NCI-H510A (cell line): ENCODE measurements at regions not wholly inside any gene's neighbourhood (a gene's known extent, or its start where the extent isn't known, plus 50 kb on each side); places are given as distances from the start of the nearest gene placed in this dataset.
"Not testable (repeated sequence)": the region's sequence is repeated elsewhere in the genome, so short reads cannot be mapped to it uniquely, and the experiment has no call there.

Experiments
- DNase-seq: peaks from one replicate; lab custom pipeline; 2025; lab: John Stamatoyannopoulos, UW

DNA sequence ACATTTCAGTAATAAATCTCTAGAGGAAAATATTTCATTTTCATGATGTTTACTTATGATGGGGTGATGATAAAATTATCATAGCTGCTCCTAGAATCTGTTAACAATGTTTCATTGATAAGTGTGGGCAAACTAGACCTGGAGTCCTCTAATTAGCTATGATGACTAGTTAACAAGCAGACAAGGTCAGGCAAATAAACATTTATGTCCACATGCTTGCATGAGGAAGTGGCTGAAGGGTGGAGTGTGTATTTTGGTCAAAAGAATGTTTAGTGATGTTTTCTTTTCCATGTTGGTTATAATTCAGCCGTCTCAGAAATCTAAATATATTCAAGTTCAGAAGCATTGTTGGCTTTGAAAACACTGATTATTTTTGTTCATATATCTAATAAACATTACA, 99.9 kb upstream of the FN1 start:
- DNase-seq: no peak

DNA sequence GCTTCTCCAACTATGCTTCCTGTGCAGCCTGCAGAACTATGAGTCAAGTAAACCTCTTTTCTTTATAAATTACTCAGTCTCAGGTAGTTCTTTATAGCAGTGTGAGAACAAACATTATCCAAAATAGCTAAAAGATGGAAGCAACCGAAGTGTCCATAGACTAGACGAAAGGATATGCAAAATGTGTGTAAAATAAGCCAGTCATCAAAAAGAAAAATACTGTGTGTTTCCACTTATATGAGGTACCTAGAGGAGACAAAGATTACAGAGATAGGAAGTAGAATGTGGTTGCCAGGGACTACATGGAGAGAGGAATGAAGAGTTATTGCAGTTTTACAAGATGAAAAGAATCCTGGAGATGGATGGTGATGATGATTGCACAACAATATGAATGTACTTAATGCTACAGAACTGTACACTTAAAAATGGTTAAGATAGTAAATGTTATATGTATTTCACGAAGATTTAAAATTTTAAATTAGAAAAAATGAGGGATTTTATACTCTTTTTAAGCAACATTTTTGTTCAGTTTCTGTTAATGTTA, 99.3 kb upstream of the FN1 start:
- DNase-seq: no peak

DNA sequence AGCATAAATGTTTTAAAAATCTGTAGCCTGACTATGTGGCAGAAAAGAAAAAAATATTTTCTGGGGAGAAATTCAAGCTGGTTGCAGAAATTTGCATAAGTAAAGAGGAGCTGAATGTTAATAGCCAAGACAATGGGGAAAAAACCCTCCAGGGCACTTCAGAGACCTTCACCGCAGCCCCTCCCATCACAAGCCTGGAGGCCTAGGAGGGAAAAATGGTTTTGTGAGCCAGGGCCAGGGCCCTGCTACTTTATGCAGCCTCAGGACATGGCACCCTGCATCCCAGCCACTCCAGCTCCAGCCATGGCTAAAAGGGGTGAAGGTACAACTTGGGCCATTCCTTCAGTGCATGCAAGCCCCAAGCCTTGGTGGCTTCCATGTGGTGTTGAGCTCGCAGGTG, 97.8 kb upstream of the FN1 start:
- DNase-seq: not testable (repeated sequence)

DNA sequence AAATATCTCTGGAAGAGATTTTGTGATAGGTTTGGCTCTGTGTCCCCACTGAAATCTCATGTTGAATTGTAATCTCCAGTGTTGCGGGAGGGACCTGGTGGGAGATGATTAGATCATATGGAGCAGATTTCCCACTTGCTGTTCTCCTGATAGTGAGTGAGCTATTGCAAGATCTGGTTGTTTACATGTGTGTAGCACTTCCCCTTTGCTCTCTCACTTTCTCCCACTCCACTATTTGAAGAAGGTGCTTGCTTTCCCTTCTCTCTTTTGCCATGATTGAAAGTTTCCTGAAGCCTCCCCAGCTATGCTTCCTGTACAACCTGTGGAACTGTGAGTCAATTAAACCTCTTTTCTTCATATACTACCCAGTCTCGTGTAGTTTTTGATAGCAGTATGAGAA, 97.0 kb upstream of the FN1 start:
- DNase-seq: no peak

DNA sequence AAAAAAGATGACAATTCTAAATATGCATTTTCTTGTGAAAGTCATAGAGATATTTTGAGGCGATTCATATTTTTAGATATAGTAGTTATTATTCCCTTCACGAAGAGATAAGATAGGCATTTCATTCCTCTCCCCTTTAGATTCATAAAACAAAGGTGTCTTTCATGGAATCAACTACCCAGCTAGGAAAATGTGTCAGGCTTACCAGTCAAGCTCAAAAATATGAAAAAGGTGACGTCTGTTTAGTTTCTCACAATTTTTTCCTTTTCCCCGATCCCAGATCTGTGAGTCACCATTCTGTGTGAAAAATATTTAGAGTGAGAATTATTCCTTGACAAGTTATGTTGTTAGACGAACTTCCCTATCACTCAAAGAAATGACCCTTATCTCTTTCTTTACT, 95.4 kb upstream of the FN1 start:
- DNase-seq: no peak

DNA sequence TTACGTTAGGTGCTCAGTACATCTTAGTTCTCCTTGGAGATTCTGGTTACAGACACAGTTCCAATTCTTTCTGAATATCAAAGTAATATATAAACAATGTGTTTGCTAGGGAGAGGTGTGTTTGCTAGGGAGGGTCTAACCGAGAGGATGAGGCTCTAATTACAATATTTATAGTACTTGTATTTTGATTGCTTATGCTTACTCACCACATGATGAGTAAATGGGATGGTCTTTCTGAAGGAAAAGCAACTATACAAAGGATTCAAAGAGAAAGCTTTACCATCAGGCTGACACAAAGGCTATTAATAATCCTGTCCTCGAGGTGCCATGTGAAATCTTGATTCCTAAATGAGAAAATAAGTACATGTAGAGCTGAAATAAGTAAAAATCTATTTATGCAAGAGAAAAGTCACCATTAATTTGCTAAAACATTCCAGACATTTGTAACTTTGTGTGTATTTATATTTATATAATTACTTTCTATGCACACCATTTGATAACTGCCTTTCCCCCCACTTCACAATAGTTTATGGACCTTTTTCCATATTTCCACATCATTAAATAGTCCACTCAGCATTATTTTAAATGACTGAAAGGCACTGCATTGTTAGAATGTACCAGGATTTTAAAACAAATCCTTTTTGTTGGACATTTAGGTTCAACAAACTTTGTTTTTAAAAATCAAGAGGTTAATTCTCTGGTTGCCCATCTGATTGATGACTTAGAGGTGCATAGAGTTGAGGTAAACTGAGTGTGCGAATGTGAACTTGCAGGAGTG, 94.5 kb upstream of the FN1 start:
- DNase-seq: no peak

DNA sequence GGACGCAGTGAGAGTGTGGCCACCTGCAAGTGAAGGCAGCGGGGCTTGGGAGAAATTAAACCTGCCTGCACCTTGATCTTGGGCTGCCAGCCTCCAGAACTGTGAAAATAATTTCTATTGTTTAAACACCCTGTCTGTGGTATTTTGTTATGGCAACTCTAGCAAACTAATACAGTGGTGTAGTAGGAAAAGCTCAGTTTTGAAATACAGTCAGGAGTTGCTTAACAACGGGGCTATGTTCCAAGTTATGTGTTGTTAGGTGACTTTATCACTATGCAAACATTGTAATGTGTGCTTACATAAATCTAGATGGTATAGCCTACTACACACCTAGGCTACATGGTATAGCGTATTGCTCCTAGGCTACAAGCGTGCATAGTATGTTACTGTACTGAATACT, 93.4 kb upstream of the FN1 start:
- no peak for DNase-seq

DNA sequence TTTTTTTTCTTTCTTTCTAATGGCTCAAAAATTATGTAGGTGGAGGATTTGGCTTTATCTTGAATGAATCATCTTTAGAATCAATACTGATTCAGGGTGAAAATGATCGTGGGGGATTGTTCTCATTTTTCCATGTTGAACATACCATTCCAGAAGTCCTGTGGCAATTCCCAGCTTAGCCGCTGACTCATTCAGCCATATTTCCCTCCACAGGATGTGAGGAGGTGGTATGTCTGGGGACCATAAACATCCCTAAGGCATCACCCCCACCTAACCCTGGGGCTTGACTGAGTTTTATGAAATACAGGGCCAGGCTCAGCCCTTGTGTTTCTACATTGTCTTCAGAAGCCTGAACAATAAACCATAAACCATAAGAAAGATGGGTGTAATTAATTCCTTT, 92.7 kb upstream of the FN1 start:
- DNase-seq: no peak

DNA sequence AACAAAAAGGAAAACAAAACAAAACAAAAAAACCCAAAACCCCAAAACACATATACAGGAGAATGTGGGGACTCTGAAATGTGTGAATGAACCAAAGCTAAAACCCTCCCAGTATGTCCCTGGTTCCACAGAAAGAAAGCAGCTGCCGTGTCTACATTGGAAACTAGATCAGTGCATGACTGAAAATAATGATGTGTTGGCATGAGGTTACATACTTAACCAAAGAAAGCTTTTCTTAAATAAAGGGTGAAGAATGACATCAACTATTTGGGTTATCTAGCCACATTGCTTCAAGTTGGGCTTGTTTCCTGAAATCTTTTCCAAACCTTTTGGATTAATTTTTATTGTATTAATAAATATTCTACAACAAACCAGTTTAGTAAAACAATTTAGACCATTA, 91.9 kb upstream of the FN1 start:
- no peak for DNase-seq

DNA sequence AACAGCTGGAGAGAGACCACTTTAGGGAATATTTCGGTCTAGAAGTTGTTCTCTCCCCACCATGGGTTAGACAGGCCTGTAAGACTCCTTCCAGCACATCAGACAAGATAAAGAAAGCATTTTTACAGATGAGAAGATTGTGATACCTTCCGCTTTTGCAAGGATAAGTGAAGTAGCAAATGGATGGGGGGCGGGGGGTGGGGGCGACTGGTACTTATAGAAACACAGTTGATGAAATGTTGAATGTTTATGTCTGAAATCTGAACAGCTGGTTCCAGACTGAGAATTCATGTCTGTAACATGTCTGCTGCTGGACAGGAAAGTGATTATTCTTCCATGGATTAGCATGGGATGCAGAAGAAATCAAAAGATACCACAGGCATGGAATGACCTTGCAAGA, 90.5 kb upstream of the FN1 start:
- no peak for DNase-seq

DNA sequence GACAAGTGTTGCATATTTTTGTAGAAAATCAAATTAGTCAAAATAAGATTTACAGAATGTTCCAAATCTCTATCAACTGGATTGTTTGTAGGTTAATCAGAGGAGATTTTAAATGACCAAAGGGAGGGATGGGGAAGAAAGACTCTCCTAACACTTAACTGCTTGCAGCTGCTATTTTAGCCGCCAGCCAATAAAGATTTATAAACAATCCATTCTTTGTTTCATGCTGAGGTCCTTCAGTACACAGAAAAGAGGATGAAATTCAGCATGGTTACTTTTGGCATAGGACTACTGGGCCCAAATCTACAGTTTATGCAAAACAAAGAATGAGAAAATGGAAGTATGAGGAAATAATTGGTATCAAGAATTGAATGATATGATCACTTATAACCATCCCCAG, 86.4 kb upstream of the FN1 start:
- no peak for DNase-seq

DNA sequence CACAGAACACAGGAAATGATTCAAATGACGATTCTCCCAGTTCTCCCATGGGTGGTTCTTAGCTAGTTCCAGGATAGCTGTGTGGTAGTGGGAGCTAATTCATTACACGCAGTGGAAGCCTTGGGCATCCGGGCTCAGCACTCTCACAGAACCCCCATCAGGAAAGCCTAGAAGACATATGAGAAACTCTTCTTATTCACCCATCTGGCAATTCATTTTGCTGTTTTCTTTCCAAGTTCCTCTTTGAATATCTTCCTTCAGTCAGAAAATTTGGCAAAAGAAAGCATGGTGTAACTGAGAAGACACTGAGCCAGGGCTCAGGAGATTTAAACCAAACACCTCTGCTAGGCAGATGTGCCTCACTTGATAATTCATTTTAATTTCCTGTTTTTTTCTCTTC, 85.2 kb upstream of the FN1 start:
- DNase-seq: no peak

DNA sequence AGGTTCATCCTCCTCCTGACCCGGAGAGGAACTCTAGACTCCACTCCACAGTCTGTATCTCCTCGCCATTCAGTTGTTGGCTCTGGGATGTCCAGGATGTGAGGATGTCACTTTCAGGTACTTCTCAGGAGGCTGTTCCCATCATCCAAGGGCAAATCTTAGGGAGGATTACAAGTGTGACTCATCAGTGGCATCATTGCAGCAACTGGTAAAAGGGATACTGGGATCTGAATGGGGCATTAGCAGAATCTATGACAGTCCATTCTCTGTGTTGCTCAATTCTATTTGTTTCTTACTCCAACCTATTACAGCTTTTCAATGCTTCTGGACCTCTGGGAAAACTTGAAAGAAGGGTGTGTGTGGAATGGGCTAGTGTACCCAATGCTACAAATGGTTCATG, 81.5 kb upstream of the FN1 start:
- no peak for DNase-seq

DNA sequence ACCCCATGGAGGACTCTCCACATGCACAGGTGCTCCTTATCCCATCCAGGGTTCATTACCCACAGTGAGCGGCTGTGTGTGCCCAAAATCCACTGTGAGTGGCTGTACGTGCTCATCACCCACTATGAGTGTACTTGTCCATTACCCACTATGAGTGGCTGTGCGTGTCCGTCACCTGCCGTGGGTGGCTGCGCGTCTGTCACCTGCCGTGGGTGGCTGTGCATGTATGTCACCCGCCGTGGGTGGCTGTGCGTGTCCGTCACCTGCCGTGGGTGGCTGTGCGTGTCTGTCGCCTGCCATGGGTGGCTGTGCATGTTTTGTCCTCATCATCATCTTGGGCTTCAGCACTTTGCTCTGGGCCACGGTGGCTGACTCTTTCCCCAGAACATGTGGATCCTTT, 78.6 kb upstream of the FN1 start:
- DNase-seq: no peak

DNA sequence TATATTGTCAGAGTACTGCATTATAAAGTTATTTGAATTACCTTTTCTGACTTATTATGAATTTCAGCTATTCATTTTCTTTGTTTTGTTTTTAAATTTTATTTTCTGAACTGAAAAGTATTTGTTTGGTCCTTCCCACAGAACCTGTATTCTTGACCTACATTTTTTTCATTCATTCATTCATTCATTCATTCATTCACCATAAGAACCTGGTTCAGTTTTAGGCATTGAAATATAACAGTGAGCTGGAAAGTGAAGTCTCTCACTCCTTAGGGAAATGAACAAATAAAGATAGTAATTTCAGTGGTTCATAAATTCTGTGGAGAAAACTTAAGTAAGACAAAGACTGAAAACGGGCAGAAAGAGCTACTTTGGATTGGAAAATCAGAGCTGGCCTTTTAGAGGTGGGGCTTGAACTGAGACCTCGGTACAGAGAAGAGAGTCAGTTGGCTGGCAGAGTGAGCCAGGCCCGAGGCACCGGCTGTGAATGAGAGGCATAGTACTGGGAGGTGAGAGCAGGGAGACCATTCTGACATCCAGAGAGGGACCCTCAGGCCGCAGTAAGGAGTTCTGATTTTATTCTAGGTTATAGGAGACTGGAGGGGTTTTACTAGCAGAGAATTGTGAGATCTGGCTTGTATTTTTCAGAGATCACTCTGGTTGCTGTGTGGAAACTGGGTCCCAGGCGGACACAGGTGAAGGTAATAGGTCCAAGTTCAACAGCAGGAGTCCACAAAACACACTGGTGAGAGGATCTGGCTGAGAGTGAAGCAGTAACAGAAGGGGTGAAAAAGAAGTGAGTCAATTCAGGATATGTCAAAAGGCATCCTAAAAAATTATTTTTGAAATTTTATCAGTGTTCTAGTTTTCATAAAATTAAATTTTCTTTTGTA, 75.8 kb upstream of the FN1 start:
- no peak for DNase-seq

DNA sequence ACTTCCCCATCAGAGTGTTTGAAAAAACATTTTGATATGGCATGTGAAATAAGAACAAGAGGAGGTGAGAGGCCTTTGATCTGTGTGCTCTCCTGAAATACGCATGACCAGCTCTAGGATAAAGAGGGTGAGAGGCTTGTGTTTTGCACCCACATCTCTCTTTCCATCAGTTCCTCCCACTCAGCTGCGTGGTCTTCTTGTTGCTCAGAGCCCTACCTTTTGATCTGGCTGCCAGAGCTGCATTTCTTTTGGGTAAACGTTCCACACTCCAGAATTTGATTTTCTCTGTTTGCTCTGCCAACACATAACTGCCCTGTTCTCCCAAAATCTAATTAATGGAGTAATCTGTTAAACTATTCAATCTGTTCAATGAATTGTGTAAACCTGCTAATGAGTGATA, 72.0 kb upstream of the FN1 start:
- no peak for DNase-seq

DNA sequence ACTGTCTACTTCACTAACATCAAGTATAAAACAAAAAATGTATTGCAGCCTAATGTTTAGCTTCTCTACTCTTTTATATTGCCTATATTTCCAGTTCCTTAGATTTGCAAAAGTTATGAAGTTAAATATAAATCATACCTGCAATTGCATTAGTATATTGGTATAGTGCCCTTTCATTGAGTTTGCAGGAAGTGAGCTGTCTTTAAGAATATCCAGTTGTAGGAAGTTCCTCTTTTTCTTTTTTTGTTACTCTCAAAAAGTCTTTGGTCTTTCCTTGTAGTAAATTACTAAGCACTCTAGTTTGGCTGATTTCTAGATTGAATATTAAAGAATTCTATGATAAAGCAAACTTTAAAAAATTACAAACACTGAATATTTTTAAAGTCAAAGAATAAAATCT, 71.3 kb upstream of the FN1 start:
- no peak for DNase-seq

DNA sequence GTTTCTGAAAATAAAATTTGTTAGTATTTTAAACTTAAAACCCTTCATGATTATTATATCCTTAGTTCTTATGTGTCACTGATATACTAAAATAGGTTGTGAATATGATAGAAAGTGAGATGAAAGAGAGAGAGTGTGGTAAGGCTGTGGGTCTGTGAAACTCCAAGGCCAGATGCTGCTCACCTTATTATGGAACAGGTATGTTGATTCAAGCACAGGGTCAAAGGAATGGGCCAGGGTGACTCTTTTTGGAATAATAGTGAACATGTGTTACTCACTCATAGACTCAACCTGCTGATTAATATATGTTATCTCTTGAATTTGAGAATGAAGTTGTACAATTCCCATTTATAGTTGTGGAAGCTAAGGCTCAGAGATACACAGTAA, 70.7 kb upstream of the FN1 start:
- DNase-seq: no peak

DNA sequence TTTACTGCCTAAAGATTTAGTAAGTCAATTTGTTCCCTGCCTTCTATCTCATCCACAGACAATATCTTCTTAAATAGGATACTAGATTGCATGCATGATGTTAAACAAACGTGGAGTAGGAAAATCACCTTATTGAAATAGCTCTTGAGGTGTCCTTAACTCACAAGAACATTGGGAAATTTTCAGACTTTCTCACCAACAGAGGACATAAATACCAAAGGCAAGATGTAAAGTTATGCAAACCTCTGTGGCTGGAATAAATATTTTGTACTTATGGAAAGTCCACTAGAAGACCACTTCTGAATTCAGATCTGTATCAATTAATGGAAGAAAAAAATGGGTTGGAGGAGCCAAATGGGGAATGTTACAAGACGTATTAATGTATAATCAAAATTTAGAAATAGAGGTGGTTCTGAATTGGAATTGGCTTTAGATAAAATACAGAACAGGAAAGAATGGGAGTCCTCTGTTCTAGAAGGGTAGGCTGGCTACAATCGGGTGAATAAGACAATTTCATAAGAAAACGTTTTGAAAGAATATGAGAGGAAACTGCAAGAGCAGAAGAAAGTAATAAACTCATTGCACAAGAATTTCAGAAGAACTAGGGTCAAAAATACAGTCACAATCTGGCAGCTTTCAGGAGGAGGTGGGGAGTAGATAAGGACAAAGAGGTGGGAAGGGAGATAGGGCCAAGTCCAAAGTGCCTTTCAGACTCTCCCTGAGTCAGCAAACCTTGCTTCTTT, 69.3 kb upstream of the FN1 start:
- no peak for DNase-seq

DNA sequence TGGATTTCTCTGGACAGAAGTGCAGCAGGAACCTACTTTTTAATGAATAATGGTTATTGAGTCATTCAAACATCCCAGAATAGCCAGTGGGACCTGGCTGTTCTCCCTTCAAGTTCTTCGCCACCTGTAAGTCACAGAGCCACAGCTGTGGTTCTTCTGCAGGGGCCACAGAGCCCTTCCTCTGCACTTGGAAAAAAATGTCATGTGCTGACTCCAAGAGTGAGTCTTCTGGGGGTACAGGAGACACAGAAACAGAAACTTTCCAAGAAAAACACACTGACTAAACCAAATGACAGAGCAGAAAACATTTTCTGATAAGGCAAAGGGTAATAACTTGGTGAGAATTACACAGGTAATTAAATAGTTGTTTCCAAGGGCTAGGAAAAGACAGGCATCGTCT, 68.7 kb upstream of the FN1 start:
- no peak for DNase-seq

DNA sequence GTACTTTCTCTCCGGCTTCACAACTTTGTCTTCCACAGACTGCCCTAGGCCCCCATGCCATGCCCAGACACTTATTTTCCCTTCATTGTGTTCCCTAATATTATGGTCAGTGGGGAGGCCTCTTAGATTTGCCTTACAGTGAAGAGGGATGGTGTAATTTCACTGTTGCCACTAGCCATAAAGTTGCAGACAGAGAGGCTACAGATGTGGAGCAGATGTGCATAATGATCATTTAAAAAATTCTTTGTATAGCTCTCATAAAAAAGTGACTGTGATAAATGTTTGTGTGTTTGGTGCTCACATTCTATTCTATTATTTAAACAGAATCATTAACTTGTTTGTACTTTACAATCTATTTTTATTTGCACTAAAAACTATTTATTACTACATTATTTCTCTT, 67.5 kb upstream of the FN1 start:
- no peak for DNase-seq

DNA sequence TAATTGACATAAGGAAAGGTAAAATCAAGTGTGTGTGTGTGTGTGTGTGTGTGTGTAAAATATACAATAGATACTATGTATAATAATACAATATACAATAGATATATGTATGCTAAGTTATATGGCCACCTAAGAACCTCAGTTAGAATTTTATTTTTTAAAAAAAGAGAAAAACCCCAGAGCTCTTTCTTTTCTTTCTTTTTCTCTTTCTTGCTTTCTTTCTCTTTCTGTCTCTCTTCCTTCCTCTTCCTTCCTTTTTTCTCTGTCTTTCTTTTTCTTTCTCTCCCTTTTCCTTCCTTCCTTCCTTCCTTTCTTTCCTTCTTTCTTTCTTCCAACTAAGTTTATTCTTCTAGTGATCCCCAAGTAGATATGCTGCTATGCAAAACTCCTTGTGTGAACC, 64.6 kb upstream of the FN1 start:
- no peak for DNase-seq

DNA sequence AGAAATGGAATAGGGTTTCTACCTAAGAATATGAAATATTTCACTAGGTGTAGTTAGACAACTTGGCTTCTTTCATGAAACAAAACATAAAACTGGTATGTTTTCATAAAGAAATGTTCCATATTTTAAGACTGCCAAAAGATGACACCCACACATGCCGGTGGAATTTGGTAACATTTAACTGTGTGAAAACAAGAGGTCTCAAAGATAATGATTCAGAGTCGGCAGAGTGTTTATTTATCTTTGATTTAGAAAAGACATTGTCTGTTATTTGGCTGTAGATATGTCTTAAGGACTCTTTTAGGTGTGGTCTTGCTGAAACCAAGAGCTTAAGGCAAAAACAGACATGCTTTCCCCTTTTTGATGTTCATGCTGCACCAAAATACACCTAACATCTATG, 63.5 kb upstream of the FN1 start:
- no peak for DNase-seq
